ENCODE measurements at regions not wholly inside any gene's neighbourhood (a gene's known extent, or its start where the extent isn't known, plus 50 kb on each side); places are given as distances from the start of the nearest gene placed in this dataset.

GRCh38 chr3:86554383-86554782 is 436.6 kb downstream of the VGLL3 start:
- TF ChIP-seq EZH2 (IDR thresholded peaks at IDR 0.05) (no peak), EZH2phosphoT487 (IDR thresholded peaks at IDR 0.05) (no peak)
